Gastrocnemius medialis (tissue), 4 donors: ENCODE measurements at regions not wholly inside any gene's neighbourhood (a gene's known extent, or its start where the extent isn't known, plus 50 kb on each side); places are given as distances from the start of the nearest gene placed in this dataset.
"Not testable (repeated sequence)": the region's sequence is repeated elsewhere in the genome, so short reads cannot be mapped to it uniquely, and the experiment has no call there.

ENCODE experiments used
- ATAC-seq, 2 donors: fragments of 150-250 bp; one replicate each; pipeline ENCODE4 v1.9.1; 2016
- DNase-seq, 2 donors: peaks; one replicate each; pipeline ENCODE4 v3.0.0-alpha.2; 2019
- H3K27ac ChIP-seq, 4 donors: fragments of 200-600 bp; sonication (generic); 1 replicate in 1 of 4; 2 replicates in 3 of 4; pipeline ENCODE4 v1.5.1; 2016 to 2018; ENCODE audit warnings: mild to moderate bottlenecking in 2 of 4, moderate library complexity in 1 of 4
- H3K27me3 ChIP-seq, 3 donors: fragments of 200-600 bp; sonication (generic) in 2 of 3; 1 replicate in 1 of 3; 2 replicates in 2 of 3; pipeline versions ENCODE4 v1.5.1 to v1.6.0; 2016 to 2019; ENCODE audit warnings: mild to moderate bottlenecking in 1 of 3, moderate library complexity in 1 of 3
- H3K36me3 ChIP-seq, 2 donors: fragments of 200-600 bp; sonication (generic) in 1 of 2; one replicate each; pipeline ENCODE4 v1.5.1; 2017 to 2018
- H3K4me1 ChIP-seq, 2 donors: fragments of 200-600 bp; sonication (generic) in 1 of 2; one replicate each; pipeline ENCODE4 v1.5.1; 2016 to 2017; ENCODE audit warnings: mild to moderate bottlenecking in 2 of 2
- H3K4me3 ChIP-seq, 4 donors: fragments of 200-600 bp; sonication (generic) in 3 of 4; 1 replicate in 1 of 4; 2 replicates in 3 of 4; pipeline ENCODE4 v1.5.1; 2016 to 2019; ENCODE audit warnings: mild to moderate bottlenecking in 2 of 4
- H3K9me3 ChIP-seq, 3 donors: fragments of 200-600 bp; sonication (generic) in 2 of 3; 1 replicate in 1 of 3; 2 replicates in 2 of 3; pipeline ENCODE4 v1.5.1; 2016 to 2019
- CTCF ChIP-seq, 5 experiments: fragments of 450-650 bp in 3 of 5; fragments of 200-600 bp in 2 of 5; sonication (generic) in 2 of 5; IDR thresholded peaks in 4 of 5; conservative IDR thresholded peaks in 1 of 5; 1 replicate in 4 of 5; 2 replicates in 1 of 5; pipeline ENCODE4 v1.5.1; 2016 to 2019; ENCODE audit warnings: antibody characterized with exemption in 5 of 5, mild to moderate bottlenecking in 3 of 5, moderate library complexity in 3 of 5
- POLR2A ChIP-seq, 2 donors: fragments of 450-650 bp; IDR thresholded peaks; one replicate each; pipeline ENCODE4 v1.6.1; 2017; ENCODE audit warnings: antibody characterized with exemption in 2 of 2, mild to moderate bottlenecking in 2 of 2, moderate library complexity in 2 of 2
- in situ Hi-C, 4 donors: fragments of 200-750 bp; cut with MboI; loops; one replicate each; pipeline versions ENCODE4 v1.15.0 to v1.8.0; 2017; ENCODE audit warnings: low sequenced_read_pairs in 4 of 4
- intact Hi-C: fragments of 100-400 bp; cut with DNase I; formaldehyde crosslinking; loops from one replicate; pipeline ENCODE4 v1.15.1; 2023; ENCODE audit warnings: low total_unique reads

GRCh38 chr17:34081269-34081668 lies 173.8 kb upstream of the CCL2 start:
- in situ Hi-C loops, result loop anchor here in 1 of 4 donors (25.0 kb wide), 1 partner anchor 144 kb away; no protein-coding TSS in a partner anchor
- TF ChIP-seq CTCF (IDR thresholded peaks at IDR 0.05 in 4 of 5, conservative IDR thresholded peaks at IDR 0.05 in 1 of 5) (no peak), POLR2A (IDR thresholded peaks at IDR 0.05) (no peak)
- Histone ChIP-seq H3K27me3 (no peaks in the 10 kb centered on the region), H3K4me3 (no peak overlapping the region), H3K4me1 (no peaks in the 10 kb centered on the region), H3K9me3 (no peaks in the 10 kb centered on the region), H3K36me3 (no peaks in the 10 kb centered on the region), H3K27ac (no peak overlapping the region)
- no peak for DNase-seq
- no peak for ATAC-seq
- intact Hi-C loops, result no loop called here

- Histone ChIP-seq H3K9me3 (no peaks in the 10 kb centered on the region), H3K36me3 (no peaks in the 10 kb centered on the region), H3K27me3 (no peaks in the 10 kb centered on the region), H3K27ac (no peak overlapping the region), H3K4me3 (no peak overlapping the region), H3K4me1 (no peaks in the 10 kb centered on the region)
- no peak for TF ChIP-seq POLR2A (IDR thresholded peaks at IDR 0.05)
- in situ Hi-C loops (loop anchor here in 1 of 4 donors (25.0 kb wide), 1 partner anchor 145 kb away; no protein-coding TSS in a partner anchor), intact Hi-C loops (no loop called here)
- DNase-seq (no peak), ATAC-seq (no peak)
Measured at GRCh38 chr17:34082404-34082803, 172.7 kb upstream of the CCL2 start.

DNA sequence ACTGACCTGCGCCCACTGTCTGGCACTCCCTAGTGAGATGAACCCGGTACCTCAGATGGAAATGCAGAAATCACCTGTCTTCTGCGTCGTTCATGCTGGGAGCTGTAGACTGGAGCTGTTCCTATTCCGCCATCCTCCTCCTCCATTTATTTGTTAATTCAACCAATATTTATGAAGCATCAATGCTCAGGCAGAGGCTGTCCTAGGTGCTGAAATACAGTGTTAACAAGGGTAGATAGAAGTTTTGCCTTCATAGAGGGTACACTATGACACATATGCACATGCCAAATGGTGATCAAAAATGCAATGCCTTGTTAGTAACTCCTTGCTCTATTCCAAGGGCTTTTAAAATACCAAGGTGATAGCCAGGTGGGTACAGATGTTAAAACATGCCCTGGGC lies 166.0 kb upstream of the CCL2 start:
- DNase-seq, H3K4me1 ChIP-seq, intact Hi-C loops, H3K27me3 ChIP-seq, H3K9me3 ChIP-seq, H3K27ac ChIP-seq, H3K36me3 ChIP-seq, H3K4me3 ChIP-seq, ATAC-seq: not testable (repeated sequence)
- in situ Hi-C loops, result loop anchor here in 1 of 4 donors (25.0 kb wide), 1 partner anchor 152 kb away; no protein-coding TSS in a partner anchor

DNA sequence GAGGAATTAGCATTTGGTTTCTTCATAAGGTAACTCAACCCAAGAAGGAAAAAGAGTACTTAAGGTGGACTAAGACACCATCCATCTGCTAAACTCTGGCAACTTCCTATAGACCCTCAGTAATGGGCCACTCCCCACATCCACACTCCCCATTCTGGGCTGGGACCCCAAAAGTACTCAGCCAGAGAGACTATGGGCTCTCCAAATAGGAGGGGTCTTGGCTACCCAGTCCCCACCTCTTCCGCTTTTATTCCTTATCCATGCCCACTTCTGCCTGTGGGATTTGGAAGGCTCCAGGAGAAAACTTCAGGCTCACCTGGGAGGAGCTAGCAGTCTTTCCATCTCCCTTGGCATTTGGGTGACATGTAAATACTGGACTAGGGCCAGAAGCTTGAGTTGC lies 164.5 kb upstream of the CCL2 start:
- Histone ChIP-seq H3K36me3 (no peaks in the 10 kb centered on the region), H3K27me3 (no peaks in the 10 kb centered on the region), H3K4me1 (no peaks in the 10 kb centered on the region), H3K27ac (no peak overlapping the region), H3K4me3 (no peak overlapping the region), H3K9me3 (no peaks in the 10 kb centered on the region)
- in situ Hi-C loops (loop anchor here in 1 of 4 donors (25.0 kb wide), 1 partner anchor 153 kb away; no protein-coding TSS in a partner anchor), intact Hi-C loops (no loop called here)
- no peak for TF ChIP-seq POLR2A (IDR thresholded peaks at IDR 0.05)
- no peak for TF ChIP-seq CTCF (IDR thresholded peaks at IDR 0.05 in 4 of 5, conservative IDR thresholded peaks at IDR 0.05 in 1 of 5)
- ATAC-seq, result no peak
- no peak for DNase-seq

DNA sequence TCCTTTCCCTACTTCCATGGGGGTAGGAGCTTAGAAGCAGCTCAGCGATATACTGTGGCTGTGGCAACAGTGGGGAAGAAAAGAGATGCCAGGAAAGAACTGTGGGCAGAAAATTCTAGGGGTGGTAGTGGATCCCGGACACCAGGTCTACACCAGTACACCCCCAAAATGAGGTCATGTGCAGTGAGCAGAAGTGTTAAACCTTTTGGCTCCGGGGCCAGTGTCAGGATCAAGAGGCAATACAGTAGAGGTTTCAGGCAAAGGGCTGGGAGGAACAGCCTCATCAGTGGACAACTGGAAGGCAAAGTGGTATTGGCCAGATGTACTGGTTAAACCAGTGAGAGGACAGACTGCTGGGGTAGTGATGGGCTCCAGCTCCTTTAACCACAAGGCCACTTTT lies 163.1 kb upstream of the CCL2 start:
- DNase-seq (no peak), ATAC-seq (no peak)
- no peaks in the 10 kb centered on the region for H3K36me3 ChIP-seq
- no peak overlapping the region for H3K27ac ChIP-seq
- H3K4me1 ChIP-seq, result no peaks in the 10 kb centered on the region
- TF ChIP-seq POLR2A (IDR thresholded peaks at IDR 0.05) (no peak), CTCF (IDR thresholded peaks at IDR 0.05 in 4 of 5, conservative IDR thresholded peaks at IDR 0.05 in 1 of 5) (no peak)
- no peaks in the 10 kb centered on the region for H3K9me3 ChIP-seq
- in situ Hi-C loops, result loop anchor here in 1 of 4 donors (25.0 kb wide), 1 partner anchor 155 kb away; no protein-coding TSS in a partner anchor
- no peaks in the 10 kb centered on the region for H3K27me3 ChIP-seq
- no peak overlapping the region for H3K4me3 ChIP-seq
- intact Hi-C loops, result no loop called here

GRCh38 chr17:34095106-34095505 lies 160.0 kb upstream of the CCL2 start:
- Histone ChIP-seq H3K36me3 (no peaks in the 10 kb centered on the region), H3K4me1 (no peaks in the 10 kb centered on the region), H3K27ac (no peak overlapping the region), H3K4me3 (no peak overlapping the region), H3K9me3 (no peaks in the 10 kb centered on the region), H3K27me3 (no peaks in the 10 kb centered on the region)
- TF ChIP-seq POLR2A (IDR thresholded peaks at IDR 0.05) (no peak), CTCF (IDR thresholded peaks at IDR 0.05 in 4 of 5, conservative IDR thresholded peaks at IDR 0.05 in 1 of 5) (no peak)
- intact Hi-C loops, result no loop called here
- in situ Hi-C loops, result loop anchor here in 1 of 4 donors (25.0 kb wide), 1 partner anchor 158 kb away; no protein-coding TSS in a partner anchor
- ATAC-seq (no peak), DNase-seq (no peak)
